ENCODE measurements at regions not wholly inside any gene's neighbourhood (a gene's known extent, or its start where the extent isn't known, plus 50 kb on each side); places are given as distances from the start of the nearest gene placed in this dataset.

DNA sequence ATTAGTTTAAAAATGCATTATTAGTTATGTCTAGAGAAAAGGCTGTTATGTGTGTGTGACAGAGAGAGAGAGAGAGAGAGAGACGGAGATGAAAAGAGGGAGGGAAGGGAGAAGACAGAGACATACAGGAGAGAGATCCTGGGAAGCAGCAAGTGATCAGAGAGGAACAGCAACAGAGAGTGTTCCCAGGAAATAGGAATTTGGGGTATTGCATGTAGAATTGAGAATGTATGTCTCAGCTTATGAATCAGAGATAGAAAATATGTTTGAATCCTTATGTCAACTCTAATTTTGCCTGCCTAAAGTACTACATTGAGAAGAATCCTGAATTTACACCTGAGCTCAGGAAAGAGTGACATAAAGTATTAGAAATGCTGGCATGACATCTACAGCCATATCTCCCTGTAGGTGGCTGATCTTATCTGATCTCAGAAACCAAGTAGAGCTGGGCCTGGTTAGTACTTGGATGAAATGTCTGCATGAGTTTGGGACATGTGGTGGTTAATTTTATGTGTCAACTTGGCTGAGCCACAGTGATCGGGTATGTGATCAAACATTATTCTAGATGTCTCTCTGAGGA lies 130.6 kb downstream of the TENT5A start:
- Histone ChIP-seq H3K27ac (ENCODE audit: low read depth, low read length, poor library complexity, severe bottlenecking) (no peak overlapping the region), H3K27me3 (ENCODE audit: insufficient read depth, low read length) (no peaks in the 10 kb centered on the region), H3K9ac (ENCODE audit: low read length) (no peak overlapping the region), H3K4me3 (ENCODE audit: low read depth, low read length, poor library complexity, severe bottlenecking) (no peak overlapping the region), H3K9me3 (ENCODE audit: low read length) (no peaks in the 10 kb centered on the region), H3K4me1 (ENCODE audit: insufficient read depth, low read length, severe bottlenecking) (no peaks in the 10 kb centered on the region), H3F3A (ENCODE audit: insufficient read depth, low read length) (no peaks in the 10 kb centered on the region), H3K79me2 (ENCODE audit: insufficient read depth, low read length) (no peaks in the 10 kb centered on the region), H3K4me2 (ENCODE audit: low read length) (no peak overlapping the region), H3K36me3 (ENCODE audit: insufficient read depth, low read length) (no peaks in the 10 kb centered on the region), H3K9me2 (ENCODE audit: low read depth, low read length) (no peaks in the 10 kb centered on the region), H4K20me1 (ENCODE audit: insufficient read depth, low read length) (no peaks in the 10 kb centered on the region), H2AFZ (ENCODE audit: low read length) (no peak overlapping the region)
- TF ChIP-seq, protein P1, sequence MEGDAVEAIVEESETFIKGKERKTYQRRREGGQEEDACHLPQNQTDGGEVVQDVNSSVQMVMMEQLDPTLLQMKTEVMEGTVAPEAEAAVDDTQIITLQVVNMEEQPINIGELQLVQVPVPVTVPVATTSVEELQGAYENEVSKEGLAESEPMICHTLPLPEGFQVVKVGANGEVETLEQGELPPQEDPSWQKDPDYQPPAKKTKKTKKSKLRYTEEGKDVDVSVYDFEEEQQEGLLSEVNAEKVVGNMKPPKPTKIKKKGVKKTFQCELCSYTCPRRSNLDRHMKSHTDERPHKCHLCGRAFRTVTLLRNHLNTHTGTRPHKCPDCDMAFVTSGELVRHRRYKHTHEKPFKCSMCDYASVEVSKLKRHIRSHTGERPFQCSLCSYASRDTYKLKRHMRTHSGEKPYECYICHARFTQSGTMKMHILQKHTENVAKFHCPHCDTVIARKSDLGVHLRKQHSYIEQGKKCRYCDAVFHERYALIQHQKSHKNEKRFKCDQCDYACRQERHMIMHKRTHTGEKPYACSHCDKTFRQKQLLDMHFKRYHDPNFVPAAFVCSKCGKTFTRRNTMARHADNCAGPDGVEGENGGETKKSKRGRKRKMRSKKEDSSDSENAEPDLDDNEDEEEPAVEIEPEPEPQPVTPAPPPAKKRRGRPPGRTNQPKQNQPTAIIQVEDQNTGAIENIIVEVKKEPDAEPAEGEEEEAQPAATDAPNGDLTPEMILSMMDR (IDR thresholded peaks at IDR 0.05; ENCODE audit: low read length) = no peak
- TF ChIP-seq EZH2 (IDR thresholded peaks at IDR 0.05; ENCODE audit: borderline replicate concordance, low read length) = no peak

DNA sequence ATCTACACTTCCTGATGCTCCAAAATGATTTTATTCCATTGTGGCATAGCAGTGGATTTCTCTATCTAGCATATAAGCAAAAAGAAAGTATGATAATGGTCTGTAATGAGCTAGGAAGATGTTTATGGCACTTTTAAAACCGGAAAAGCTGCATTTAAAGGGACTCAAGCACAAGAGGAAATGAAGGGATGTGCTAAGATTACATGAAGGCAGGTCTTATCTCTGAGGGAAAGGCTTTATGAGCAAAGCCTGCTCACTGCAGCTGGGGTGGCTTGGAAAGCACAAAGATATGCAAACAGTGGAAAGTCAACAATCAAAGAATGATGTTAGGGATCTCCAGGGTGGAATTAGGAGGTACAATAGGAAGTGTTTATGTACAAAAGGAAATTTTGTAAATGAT lies 138.2 kb downstream of the TENT5A start:
- Histone ChIP-seq H3K36me3 (ENCODE audit: insufficient read depth, low read length) (no peaks in the 10 kb centered on the region), H3K9ac (ENCODE audit: low read length) (no peak overlapping the region), H3K4me2 (ENCODE audit: low read length) (no peak overlapping the region), H3K4me3 (ENCODE audit: low read depth, low read length, poor library complexity, severe bottlenecking) (no peak overlapping the region), H3K4me1 (ENCODE audit: insufficient read depth, low read length, severe bottlenecking) (no peaks in the 10 kb centered on the region), H3F3A (ENCODE audit: insufficient read depth, low read length) (no peaks in the 10 kb centered on the region), H3K27ac (ENCODE audit: low read depth, low read length, poor library complexity, severe bottlenecking) (no peak overlapping the region), H3K9me2 (ENCODE audit: low read depth, low read length) (no peaks in the 10 kb centered on the region), H2AFZ (ENCODE audit: low read length) (no peak overlapping the region), H3K9me3 (ENCODE audit: low read length) (no peaks in the 10 kb centered on the region), H3K27me3 (ENCODE audit: insufficient read depth, low read length) (no peaks in the 10 kb centered on the region), H4K20me1 (ENCODE audit: insufficient read depth, low read length) (no peaks in the 10 kb centered on the region), H3K79me2 (ENCODE audit: insufficient read depth, low read length) (no peaks in the 10 kb centered on the region)
- TF ChIP-seq, protein P1 (IDR thresholded peaks at IDR 0.05; ENCODE audit: low read length) = no peak
- TF ChIP-seq EZH2 (IDR thresholded peaks at IDR 0.05; ENCODE audit: borderline replicate concordance, low read length) = no peak

DNA sequence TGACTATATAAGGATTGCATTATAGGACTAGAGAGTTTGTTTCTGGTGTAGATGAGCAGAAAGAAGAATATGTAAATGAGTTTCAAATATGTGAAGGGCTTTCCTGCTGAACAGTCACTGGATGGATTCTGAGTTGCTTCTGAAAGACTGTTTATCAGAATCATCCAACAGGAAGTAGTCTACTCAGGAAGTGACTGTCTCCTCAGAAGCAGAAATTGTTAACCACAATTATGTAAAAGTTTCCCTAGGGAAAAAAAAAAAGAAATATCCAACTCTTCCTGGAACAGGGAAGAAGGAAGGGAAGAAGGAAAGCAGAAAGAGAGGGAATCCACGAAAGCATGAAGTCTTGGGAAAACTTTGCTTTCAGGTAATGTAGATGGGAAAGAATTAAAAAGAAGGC lies 138.9 kb downstream of the TENT5A start:
- H3F3A ChIP-seq (ENCODE audit: insufficient read depth, low read length) = no peaks in the 10 kb centered on the region
- H2AFZ ChIP-seq (ENCODE audit: low read length) = no peak overlapping the region
- no peak overlapping the region for H3K4me3 ChIP-seq (ENCODE audit: low read depth, low read length, poor library complexity, severe bottlenecking)
- H3K4me1 ChIP-seq (ENCODE audit: insufficient read depth, low read length, severe bottlenecking) = no peaks in the 10 kb centered on the region
- no peak overlapping the region for H3K27ac ChIP-seq (ENCODE audit: low read depth, low read length, poor library complexity, severe bottlenecking)
- H3K27me3 ChIP-seq (ENCODE audit: insufficient read depth, low read length) = no peaks in the 10 kb centered on the region
- H3K36me3 ChIP-seq (ENCODE audit: insufficient read depth, low read length) = no peaks in the 10 kb centered on the region
- H3K4me2 ChIP-seq (ENCODE audit: low read length) = no peak overlapping the region
- H3K9me3 ChIP-seq (ENCODE audit: low read length) = no peaks in the 10 kb centered on the region
- H3K9ac ChIP-seq (ENCODE audit: low read length) = no peak overlapping the region
- H4K20me1 ChIP-seq (ENCODE audit: insufficient read depth, low read length) = no peaks in the 10 kb centered on the region
- H3K9me2 ChIP-seq (ENCODE audit: low read depth, low read length) = no peaks in the 10 kb centered on the region
- no peaks in the 10 kb centered on the region for H3K79me2 ChIP-seq (ENCODE audit: insufficient read depth, low read length)
- TF ChIP-seq, protein P1 (IDR thresholded peaks at IDR 0.05; ENCODE audit: low read length) = no peak
- no peak for TF ChIP-seq EZH2 (IDR thresholded peaks at IDR 0.05; ENCODE audit: borderline replicate concordance, low read length)

Measured in OCI-LY1 (cell line).